ENCODE measurements at regions not wholly inside any gene's neighbourhood (a gene's known extent, or its start where the extent isn't known, plus 50 kb on each side); places are given as distances from the start of the nearest gene placed in this dataset.

DNA sequence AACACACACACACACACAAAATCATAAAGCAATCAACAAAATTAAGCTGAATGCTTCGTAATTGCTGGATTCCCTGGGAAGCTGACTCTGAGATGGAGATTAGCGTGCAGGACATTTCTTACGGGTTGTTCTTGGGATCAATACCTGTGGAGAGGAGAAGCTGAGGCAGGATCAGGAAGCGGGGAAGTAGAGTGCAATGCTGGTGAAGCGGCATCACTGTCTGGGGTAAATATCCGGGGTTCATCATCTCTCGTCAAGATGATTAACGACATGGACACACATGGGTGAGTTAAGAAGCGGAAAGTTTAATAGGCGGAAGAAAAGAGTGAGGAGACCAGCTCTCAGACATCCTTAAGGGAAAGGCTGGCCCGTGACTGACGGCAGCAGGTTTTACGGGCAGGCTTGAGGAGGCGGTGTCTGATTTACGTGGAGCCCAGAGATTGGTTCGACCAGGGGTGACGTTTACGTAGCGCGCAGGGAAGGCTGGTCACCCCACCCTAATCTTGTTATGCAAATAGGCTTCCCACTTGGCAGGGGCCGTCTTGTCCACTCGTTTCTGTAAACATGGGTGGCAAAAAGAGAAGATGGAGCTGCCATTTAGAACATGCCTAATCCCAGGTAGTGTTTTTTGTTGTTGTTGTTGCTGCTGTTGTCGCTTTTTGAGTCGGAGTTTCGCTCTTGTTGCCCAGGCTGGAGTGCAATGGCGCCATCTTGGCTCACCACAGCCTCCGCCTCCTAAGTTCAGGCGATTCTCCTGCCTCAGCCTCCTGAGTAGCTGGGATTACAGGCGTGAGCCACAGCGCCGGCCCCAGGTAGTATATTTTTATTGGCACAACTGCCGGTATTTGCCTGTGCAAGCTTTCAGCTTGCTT, 135.6 kb upstream of the KCNJ15 start:
- Histone ChIP-seq H3K9me3 (replicated peaks; ENCODE audit: insufficient read depth, low read length) (no peaks in the 10 kb centered on the region), H3K36me3 (replicated peaks; ENCODE audit: insufficient read depth, low read length) (no peaks in the 10 kb centered on the region), H3K4me2 (ENCODE audit: low read depth, low read length) (no peak overlapping the region), H3K27ac (ENCODE audit: low read length) (no peak overlapping the region), H2AFZ (ENCODE audit: low read length) (no peak overlapping the region), H3K9ac (ENCODE audit: low read length) (no peak overlapping the region), H3K9me2 (replicated peaks; ENCODE audit: insufficient read depth, low read length) (no peaks in the 10 kb centered on the region), H3K27me3 (replicated peaks; ENCODE audit: insufficient read depth, low read length) (no peaks in the 10 kb centered on the region), H3K4me1 (ENCODE audit: low read length) (no peaks in the 10 kb centered on the region), H3F3A (ENCODE audit: insufficient read depth, low read length) (no peaks in the 10 kb centered on the region), H3K4me3 (ENCODE audit: low read length) (no peak overlapping the region), H4K20me1 (ENCODE audit: insufficient read depth, low read length) (no peaks in the 10 kb centered on the region), H3K79me2 (ENCODE audit: low read length) (no peaks in the 10 kb centered on the region)
- DNase-seq, result no peak
- TF ChIP-seq EZH2 (optimal IDR thresholded peaks at IDR 0.05; ENCODE audit: low read depth, low read length) (no peak), EZH2phosphoT487 (IDR thresholded peaks at IDR 0.05; ENCODE audit: low read length) (no peak)
- TF ChIP-seq, protein P1, sequence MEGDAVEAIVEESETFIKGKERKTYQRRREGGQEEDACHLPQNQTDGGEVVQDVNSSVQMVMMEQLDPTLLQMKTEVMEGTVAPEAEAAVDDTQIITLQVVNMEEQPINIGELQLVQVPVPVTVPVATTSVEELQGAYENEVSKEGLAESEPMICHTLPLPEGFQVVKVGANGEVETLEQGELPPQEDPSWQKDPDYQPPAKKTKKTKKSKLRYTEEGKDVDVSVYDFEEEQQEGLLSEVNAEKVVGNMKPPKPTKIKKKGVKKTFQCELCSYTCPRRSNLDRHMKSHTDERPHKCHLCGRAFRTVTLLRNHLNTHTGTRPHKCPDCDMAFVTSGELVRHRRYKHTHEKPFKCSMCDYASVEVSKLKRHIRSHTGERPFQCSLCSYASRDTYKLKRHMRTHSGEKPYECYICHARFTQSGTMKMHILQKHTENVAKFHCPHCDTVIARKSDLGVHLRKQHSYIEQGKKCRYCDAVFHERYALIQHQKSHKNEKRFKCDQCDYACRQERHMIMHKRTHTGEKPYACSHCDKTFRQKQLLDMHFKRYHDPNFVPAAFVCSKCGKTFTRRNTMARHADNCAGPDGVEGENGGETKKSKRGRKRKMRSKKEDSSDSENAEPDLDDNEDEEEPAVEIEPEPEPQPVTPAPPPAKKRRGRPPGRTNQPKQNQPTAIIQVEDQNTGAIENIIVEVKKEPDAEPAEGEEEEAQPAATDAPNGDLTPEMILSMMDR (IDR thresholded peaks at IDR 0.05; ENCODE audit: low read length), result no peak

DNA sequence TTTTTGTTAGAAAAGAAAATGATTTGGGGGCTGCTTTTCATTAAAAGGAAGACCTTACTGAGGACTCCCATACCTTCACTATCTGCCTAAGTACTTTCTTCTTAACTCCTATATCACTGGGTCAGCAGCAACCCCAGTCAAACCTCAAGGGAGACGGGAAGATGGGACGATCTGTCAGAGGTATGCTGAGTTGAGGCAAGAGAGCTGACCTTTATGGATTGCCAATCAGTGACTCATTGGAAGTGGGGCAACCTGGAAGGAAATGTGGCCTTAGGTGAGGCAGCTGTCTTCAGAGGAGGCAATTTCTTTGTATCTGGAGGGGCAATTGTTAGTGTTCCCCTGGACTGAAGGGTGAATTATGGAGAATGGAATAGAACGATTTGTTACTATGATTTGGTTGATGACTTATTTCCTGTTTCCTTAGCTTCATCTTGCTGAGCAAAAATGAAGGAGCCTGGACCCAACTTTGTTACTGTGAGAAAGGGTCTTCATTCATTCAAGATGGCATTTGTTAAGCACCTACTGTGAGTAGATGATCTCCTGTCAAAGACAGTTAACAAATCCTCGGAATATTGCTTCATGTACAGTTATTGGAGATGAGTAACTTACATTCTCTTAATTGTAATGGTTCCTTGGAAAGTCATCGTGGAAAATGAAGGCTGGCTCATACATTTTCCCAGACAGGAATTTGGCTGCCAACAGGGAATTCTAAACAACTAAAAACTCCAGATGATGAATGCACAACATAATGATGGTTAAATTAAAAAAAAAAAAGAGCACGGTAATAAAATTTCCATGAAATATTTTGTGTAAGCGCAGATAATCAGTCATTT, 134.7 kb upstream of the KCNJ15 start:
- H3K36me3 ChIP-seq (replicated peaks; ENCODE audit: insufficient read depth, low read length), result no peaks in the 10 kb centered on the region
- H3K27ac ChIP-seq (ENCODE audit: low read length), result no peak overlapping the region
- no peak overlapping the region for H3K4me3 ChIP-seq (ENCODE audit: low read length)
- no peak overlapping the region for H2AFZ ChIP-seq (ENCODE audit: low read length)
- H3K79me2 ChIP-seq (ENCODE audit: low read length), result no peaks in the 10 kb centered on the region
- no peaks in the 10 kb centered on the region for H3F3A ChIP-seq (ENCODE audit: insufficient read depth, low read length)
- H3K9me3 ChIP-seq (replicated peaks; ENCODE audit: insufficient read depth, low read length), result no peaks in the 10 kb centered on the region
- H3K27me3 ChIP-seq (replicated peaks; ENCODE audit: insufficient read depth, low read length), result no peaks in the 10 kb centered on the region
- H3K9me2 ChIP-seq (replicated peaks; ENCODE audit: insufficient read depth, low read length), result no peaks in the 10 kb centered on the region
- no peaks in the 10 kb centered on the region for H4K20me1 ChIP-seq (ENCODE audit: insufficient read depth, low read length)
- H3K9ac ChIP-seq (ENCODE audit: low read length), result no peak overlapping the region
- TF ChIP-seq EZH2 (optimal IDR thresholded peaks at IDR 0.05; ENCODE audit: low read depth, low read length) (no peak), EZH2phosphoT487 (IDR thresholded peaks at IDR 0.05; ENCODE audit: low read length) (no peak)
- TF ChIP-seq, protein P1 (IDR thresholded peaks at IDR 0.05; ENCODE audit: low read length), result no peak
- DNase-seq, result no peak
- H3K4me2 ChIP-seq (ENCODE audit: low read depth, low read length), result no peak overlapping the region
- H3K4me1 ChIP-seq (ENCODE audit: low read length), result no peaks in the 10 kb centered on the region

DNA sequence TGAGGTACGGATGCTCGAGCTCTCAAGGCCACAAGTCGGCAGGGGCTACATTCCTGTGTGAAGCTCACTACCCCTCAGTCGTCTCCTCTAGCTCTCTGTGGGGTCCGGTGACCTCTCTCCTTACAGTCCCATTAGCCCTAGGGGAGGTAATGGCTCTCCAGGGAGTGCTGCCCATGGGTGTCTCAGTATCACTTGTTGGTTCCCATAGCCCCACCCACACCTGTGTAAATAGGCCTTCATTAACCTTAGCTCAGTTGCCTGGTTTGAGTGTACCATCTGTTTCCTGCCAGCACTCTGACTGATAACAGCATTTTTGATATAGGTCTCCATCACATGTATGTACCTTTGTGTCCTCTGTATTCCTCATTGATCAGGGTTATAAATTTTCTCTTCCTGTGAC, 133.2 kb upstream of the KCNJ15 start:
- Histone ChIP-seq H3K4me2 (ENCODE audit: low read depth, low read length) (no peak overlapping the region), H3K27ac (ENCODE audit: low read length) (no peak overlapping the region), H3K4me1 (ENCODE audit: low read length) (no peaks in the 10 kb centered on the region), H3K36me3 (replicated peaks; ENCODE audit: insufficient read depth, low read length) (no peaks in the 10 kb centered on the region), H3F3A (ENCODE audit: insufficient read depth, low read length) (no peaks in the 10 kb centered on the region), H2AFZ (ENCODE audit: low read length) (no peak overlapping the region), H4K20me1 (ENCODE audit: insufficient read depth, low read length) (no peaks in the 10 kb centered on the region), H3K4me3 (ENCODE audit: low read length) (no peak overlapping the region), H3K9me2 (replicated peaks; ENCODE audit: insufficient read depth, low read length) (no peaks in the 10 kb centered on the region), H3K9ac (ENCODE audit: low read length) (no peak overlapping the region), H3K27me3 (replicated peaks; ENCODE audit: insufficient read depth, low read length) (no peaks in the 10 kb centered on the region), H3K79me2 (ENCODE audit: low read length) (no peaks in the 10 kb centered on the region), H3K9me3 (replicated peaks; ENCODE audit: insufficient read depth, low read length) (no peaks in the 10 kb centered on the region)
- TF ChIP-seq EZH2 (optimal IDR thresholded peaks at IDR 0.05; ENCODE audit: low read depth, low read length), result no peak
- TF ChIP-seq, protein P1 (IDR thresholded peaks at IDR 0.05; ENCODE audit: low read length), result no peak
- TF ChIP-seq EZH2phosphoT487 (IDR thresholded peaks at IDR 0.05; ENCODE audit: low read length), result no peak
- no peak for DNase-seq
